Neural progenitor cell (in vitro differentiated cells): ENCODE measurements at regions not wholly inside any gene's neighbourhood (a gene's known extent, or its start where the extent isn't known, plus 50 kb on each side); places are given as distances from the start of the nearest gene placed in this dataset.

ENCODE experiments used
- EZH2 ChIP-seq: fragments of 200-600 bp; sonication (generic); IDR thresholded peaks from 2 replicates; pipeline ENCODE4 v1.6.1; 2017; ENCODE audit warnings: antibody characterized with exemption, mild to moderate bottlenecking, moderate library complexity
- TF ChIP-seq, protein P1 (sequence below): fragments of 200-600 bp; sonication (generic); IDR thresholded peaks from 2 replicates; pipeline ENCODE4 v1.5.1; 2017; ENCODE audit warnings: antibody characterized with exemption, mild to moderate bottlenecking

DNA sequence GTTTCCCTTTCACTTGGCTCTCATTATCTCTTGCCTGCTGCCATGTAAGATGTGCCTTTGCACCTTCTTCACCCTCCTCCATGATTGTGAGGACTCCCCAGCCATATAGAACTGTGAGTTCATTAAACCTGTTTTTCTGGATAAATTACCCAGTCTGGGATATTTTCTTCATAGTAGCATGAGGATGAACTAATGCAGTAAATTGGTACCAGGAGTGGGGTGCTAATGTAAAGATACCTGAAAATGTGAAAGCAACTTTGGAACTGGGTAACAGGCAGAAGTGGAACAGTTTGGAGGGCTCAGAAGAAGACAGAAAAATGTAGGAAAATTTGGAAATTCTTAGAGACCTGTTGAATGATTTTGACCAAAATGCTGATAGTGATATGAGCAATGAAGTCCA is 487.4 kb downstream of the LMO7 start:
- TF ChIP-seq, protein P1, sequence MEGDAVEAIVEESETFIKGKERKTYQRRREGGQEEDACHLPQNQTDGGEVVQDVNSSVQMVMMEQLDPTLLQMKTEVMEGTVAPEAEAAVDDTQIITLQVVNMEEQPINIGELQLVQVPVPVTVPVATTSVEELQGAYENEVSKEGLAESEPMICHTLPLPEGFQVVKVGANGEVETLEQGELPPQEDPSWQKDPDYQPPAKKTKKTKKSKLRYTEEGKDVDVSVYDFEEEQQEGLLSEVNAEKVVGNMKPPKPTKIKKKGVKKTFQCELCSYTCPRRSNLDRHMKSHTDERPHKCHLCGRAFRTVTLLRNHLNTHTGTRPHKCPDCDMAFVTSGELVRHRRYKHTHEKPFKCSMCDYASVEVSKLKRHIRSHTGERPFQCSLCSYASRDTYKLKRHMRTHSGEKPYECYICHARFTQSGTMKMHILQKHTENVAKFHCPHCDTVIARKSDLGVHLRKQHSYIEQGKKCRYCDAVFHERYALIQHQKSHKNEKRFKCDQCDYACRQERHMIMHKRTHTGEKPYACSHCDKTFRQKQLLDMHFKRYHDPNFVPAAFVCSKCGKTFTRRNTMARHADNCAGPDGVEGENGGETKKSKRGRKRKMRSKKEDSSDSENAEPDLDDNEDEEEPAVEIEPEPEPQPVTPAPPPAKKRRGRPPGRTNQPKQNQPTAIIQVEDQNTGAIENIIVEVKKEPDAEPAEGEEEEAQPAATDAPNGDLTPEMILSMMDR, result no peak
- no peak for TF ChIP-seq EZH2
